ENCODE measurements at regions not wholly inside any gene's neighbourhood (a gene's known extent, or its start where the extent isn't known, plus 50 kb on each side); places are given as distances from the start of the nearest gene placed in this dataset.

DNA sequence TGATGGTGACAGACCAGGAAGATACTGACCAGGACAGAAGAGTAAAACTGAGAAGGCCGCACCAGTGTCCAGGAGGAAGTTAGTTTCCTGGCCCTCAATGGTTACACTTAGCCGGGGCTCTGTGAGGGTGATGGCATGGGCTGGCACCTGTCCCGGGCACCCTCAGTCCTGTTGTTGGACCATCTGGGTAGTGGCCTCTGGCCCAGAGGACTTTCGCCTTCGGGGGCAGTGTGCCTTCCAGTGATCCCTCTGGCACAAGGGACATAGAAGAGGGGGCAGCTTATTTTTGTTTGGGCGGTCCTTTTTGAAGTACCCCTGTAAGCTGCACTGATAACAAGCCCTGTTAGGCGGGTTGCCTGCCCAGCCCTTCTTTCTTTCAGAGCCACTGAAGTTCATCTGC lies 1108.6 kb downstream of the TAF11L14 start:
- Histone ChIP-seq H3K79me2 (replicated peaks; ENCODE audit: insufficient read depth) (no peaks in the 10 kb centered on the region), H2AFZ (no peak overlapping the region), H3K9me2 (ENCODE audit: insufficient read depth) (peaks cover 8% of the 10 kb centered on the region), H3K36me3 (ENCODE audit: insufficient read depth) (0 out of 2 replicates have a peak, but pooled peaks cover 3% of the 10 kb centered on the region), H3K4me1 (ENCODE audit: insufficient read depth) (no peaks in the 10 kb centered on the region), H3K4me3 (no peak overlapping the region), H3K27me3 (ENCODE audit: insufficient read depth) (no peaks in the 10 kb centered on the region), H3K4me2 (no peak overlapping the region), H3K27ac (ENCODE audit: low read depth) (no peak overlapping the region), H3F3A (replicated peaks; ENCODE audit: low read depth) (no peaks in the 10 kb centered on the region), H4K20me1 (replicated peaks; ENCODE audit: insufficient read depth) (no peaks in the 10 kb centered on the region)
- ATAC-seq, result no peak
- H3K4me3 Mint-ChIP-seq, result no peak overlapping the region
- TF ChIP-seq POLR2AphosphoS5 (IDR thresholded peaks at IDR 0.05; ENCODE audit: low read depth) (no peak), EZH2 (IDR thresholded peaks at IDR 0.05; ENCODE audit: low read depth, unreplicated experiment) (no peak), EZH2phosphoT487 (IDR thresholded peaks at IDR 0.05; ENCODE audit: unreplicated experiment) (no peak), ZNF331 (CRISPR knock-in tag; IDR thresholded peaks at IDR 0.05; ENCODE audit: low read depth) (no peak), JUNB (IDR thresholded peaks at IDR 0.05; ENCODE audit: unreplicated experiment) (no peak), NANOG (IDR thresholded peaks at IDR 0.05; ENCODE audit: borderline replicate concordance) (no peak), CREB1 (CRISPR knock-in tag; IDR thresholded peaks at IDR 0.05; ENCODE audit: low read depth) (no peak)
- TF ChIP-seq, protein P1, sequence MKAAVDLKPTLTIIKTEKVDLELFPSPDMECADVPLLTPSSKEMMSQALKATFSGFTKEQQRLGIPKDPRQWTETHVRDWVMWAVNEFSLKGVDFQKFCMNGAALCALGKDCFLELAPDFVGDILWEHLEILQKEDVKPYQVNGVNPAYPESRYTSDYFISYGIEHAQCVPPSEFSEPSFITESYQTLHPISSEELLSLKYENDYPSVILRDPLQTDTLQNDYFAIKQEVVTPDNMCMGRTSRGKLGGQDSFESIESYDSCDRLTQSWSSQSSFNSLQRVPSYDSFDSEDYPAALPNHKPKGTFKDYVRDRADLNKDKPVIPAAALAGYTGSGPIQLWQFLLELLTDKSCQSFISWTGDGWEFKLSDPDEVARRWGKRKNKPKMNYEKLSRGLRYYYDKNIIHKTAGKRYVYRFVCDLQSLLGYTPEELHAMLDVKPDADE (IDR thresholded peaks at IDR 0.05), result no peak
- TF ChIP-seq, protein P2, sequence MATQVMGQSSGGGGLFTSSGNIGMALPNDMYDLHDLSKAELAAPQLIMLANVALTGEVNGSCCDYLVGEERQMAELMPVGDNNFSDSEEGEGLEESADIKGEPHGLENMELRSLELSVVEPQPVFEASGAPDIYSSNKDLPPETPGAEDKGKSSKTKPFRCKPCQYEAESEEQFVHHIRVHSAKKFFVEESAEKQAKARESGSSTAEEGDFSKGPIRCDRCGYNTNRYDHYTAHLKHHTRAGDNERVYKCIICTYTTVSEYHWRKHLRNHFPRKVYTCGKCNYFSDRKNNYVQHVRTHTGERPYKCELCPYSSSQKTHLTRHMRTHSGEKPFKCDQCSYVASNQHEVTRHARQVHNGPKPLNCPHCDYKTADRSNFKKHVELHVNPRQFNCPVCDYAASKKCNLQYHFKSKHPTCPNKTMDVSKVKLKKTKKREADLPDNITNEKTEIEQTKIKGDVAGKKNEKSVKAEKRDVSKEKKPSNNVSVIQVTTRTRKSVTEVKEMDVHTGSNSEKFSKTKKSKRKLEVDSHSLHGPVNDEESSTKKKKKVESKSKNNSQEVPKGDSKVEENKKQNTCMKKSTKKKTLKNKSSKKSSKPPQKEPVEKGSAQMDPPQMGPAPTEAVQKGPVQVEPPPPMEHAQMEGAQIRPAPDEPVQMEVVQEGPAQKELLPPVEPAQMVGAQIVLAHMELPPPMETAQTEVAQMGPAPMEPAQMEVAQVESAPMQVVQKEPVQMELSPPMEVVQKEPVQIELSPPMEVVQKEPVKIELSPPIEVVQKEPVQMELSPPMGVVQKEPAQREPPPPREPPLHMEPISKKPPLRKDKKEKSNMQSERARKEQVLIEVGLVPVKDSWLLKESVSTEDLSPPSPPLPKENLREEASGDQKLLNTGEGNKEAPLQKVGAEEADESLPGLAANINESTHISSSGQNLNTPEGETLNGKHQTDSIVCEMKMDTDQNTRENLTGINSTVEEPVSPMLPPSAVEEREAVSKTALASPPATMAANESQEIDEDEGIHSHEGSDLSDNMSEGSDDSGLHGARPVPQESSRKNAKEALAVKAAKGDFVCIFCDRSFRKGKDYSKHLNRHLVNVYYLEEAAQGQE (IDR thresholded peaks at IDR 0.05; ENCODE audit: unreplicated experiment), result no peak
- peaks cover 15% of the 10 kb centered on the region for H3K9me3 Mint-ChIP-seq
- H3K27me3 Mint-ChIP-seq (ENCODE audit: insufficient read depth, low read depth, poor library complexity), result no peaks in the 10 kb centered on the region
- peaks cover 6% of the 10 kb centered on the region for H3K4me1 Mint-ChIP-seq
- no peak for DNase-seq (ENCODE audit: low spot score)
- no peak overlapping the region for H3K27ac Mint-ChIP-seq
- peaks cover 21% of the 10 kb centered on the region for H3K36me3 Mint-ChIP-seq (ENCODE audit: low read depth)

DNA sequence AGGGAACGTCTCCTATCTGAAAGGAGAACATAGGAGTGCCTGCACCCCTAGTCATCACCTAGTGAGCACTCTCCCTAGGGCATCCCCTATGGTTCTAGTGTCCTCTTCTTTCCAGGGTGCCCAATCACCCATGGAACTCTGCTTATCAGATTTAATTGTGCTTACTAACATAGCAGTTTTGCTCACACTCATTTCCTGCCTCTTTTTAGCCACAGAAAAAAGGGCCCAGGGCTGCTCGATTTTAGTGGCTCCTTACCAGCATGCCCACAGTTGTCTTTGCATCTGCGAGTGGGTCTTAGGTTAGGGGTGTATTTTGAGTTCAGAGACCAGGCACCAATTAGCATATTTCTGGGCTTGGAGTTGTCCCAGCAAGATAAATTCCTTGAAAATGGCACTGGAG lies 1110.2 kb downstream of the TAF11L14 start:
- peaks cover 12% of the 10 kb centered on the region for H3K9me2 ChIP-seq (ENCODE audit: insufficient read depth)

More for the DNA sequence above, 1110.2 kb downstream of the TAF11L14 start:
- H2AFZ ChIP-seq, result no peak overlapping the region
- no peaks in the 10 kb centered on the region for H3F3A ChIP-seq (replicated peaks; ENCODE audit: low read depth)
- H3K4me1 ChIP-seq (ENCODE audit: insufficient read depth), result no peaks in the 10 kb centered on the region
- 0 out of 2 replicates have a peak, but pooled peaks cover 3% of the 10 kb centered on the region for H3K36me3 ChIP-seq (ENCODE audit: insufficient read depth)
- Mint-ChIP-seq H3K27ac (no peak overlapping the region), H3K36me3 (ENCODE audit: low read depth) (peaks cover 18% of the 10 kb centered on the region), H3K4me3 (no peak overlapping the region), H3K27me3 (ENCODE audit: insufficient read depth, low read depth, poor library complexity) (no peaks in the 10 kb centered on the region), H3K9me3 (peaks cover 17% of the 10 kb centered on the region), H3K4me1 (no peaks in the 10 kb centered on the region)
- no peaks in the 10 kb centered on the region for H3K27me3 ChIP-seq (ENCODE audit: insufficient read depth)
- ATAC-seq (no peak), DNase-seq (ENCODE audit: low spot score) (no peak)
- H4K20me1 ChIP-seq (replicated peaks; ENCODE audit: insufficient read depth), result no peaks in the 10 kb centered on the region
- H3K4me3 ChIP-seq, result no peak overlapping the region
- TF ChIP-seq EZH2phosphoT487 (IDR thresholded peaks at IDR 0.05; ENCODE audit: unreplicated experiment) (no peak), ZNF114 (CRISPR knock-in tag; IDR thresholded peaks at IDR 0.05) (no peak), STAT1 (IDR thresholded peaks at IDR 0.05; ENCODE audit: unreplicated experiment) (no peak)
- H3K27ac ChIP-seq (ENCODE audit: low read depth), result no peak overlapping the region
- no peaks in the 10 kb centered on the region for H3K79me2 ChIP-seq (replicated peaks; ENCODE audit: insufficient read depth)
- no peak overlapping the region for H3K4me2 ChIP-seq
